ENCODE measurements at regions not wholly inside any gene's neighbourhood (a gene's known extent, or its start where the extent isn't known, plus 50 kb on each side); places are given as distances from the start of the nearest gene placed in this dataset.
"Not testable (repeated sequence)": the region's sequence is repeated elsewhere in the genome, so short reads cannot be mapped to it uniquely, and the experiment has no call there.

DNA sequence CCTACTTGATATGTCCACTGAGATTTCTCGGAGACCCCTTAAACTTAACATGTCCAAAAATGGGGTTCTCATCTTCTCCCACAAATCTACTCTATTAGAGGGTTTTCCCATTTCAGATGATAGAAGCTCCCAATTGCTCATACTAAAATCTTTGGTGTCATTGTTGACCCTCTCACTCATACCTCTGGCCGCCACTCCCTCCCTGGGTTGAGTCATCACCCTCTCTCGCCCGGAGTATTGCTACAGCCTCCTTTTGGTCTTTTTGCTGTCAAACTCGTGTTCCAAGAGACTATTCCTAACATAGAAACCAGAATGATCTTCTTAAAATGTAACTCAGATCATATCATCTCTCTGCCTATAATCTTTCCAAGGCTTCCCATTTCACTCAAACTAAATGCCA is 91.0 kb upstream of the GNAQ start:
- DNase-seq (ENCODE audit: low spot score), result no peak

DNA sequence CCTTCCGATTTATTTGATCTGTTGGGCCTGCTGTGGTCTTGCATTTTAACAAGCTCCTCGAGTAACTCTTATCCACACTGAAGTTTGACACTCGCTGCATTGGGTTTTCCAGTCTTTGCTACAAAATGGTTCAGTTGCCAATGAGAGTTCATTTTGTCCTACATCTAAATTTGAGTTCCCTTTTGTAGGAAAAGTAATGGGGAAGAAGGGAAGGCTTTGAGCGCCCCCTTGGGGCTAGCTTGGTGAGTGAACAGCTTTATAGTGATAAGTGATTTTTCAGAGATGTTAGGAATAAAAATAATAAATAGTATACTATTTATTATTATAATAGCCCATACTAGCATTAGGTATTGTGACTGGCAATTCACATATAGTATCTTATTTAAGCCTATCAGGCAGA is 89.9 kb upstream of the GNAQ start:
- DNase-seq (ENCODE audit: low spot score), result no peak

DNA sequence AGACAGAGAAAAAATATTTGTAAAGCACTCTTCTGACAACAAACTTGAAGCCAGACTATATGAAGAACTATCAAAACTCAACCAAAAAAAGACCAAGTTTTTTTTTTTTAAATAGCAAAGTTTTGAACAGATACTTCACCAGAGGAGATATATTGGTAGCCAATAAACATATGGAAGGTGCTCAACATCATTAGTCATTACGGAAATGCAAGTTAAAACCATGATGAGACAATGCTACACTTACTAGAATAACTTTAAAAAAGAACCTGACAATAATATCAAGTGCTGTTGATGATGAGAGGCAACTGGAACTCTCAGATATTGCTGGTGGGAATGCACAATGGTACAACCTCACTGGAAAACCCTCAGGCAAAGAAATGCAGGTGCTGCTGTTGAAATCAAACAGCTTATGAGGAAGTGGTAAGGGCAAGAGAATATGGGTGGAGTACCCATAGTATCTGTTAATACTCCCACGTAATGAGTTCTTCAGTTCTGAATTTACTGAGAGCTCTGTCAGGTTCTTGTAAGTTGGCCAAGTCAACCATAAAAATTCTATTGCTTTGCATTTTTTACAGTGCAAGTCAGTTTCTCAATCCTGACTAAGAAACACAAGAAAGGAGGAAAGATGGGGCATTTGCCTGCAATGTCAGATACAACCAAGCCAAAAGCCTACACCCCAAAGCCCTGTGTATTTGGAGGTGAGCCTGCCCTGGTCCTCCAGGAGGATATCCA is 87.3 kb upstream of the GNAQ start:
- DNase-seq (ENCODE audit: low spot score), result no peak

DNA sequence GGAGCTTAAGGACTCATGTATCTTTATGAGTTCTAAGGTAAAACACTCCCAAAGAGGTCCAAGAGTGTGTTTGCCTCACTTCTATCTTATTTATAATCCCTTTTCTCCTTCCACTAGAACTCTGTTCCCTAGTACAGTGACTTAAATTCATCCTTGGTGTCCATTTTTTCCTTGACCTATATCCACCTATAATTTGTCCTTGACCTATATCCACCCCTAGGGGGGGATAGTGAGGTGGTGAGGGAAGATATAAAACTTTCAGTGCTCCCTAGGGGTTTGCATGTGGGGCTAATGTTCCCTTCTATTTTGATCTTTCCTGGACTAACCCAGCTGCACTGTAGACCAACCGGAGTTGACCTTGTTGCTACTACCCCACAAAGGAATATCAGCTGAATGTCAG is 83.5 kb upstream of the GNAQ start:
- DNase-seq (ENCODE audit: low spot score), result no peak

DNA sequence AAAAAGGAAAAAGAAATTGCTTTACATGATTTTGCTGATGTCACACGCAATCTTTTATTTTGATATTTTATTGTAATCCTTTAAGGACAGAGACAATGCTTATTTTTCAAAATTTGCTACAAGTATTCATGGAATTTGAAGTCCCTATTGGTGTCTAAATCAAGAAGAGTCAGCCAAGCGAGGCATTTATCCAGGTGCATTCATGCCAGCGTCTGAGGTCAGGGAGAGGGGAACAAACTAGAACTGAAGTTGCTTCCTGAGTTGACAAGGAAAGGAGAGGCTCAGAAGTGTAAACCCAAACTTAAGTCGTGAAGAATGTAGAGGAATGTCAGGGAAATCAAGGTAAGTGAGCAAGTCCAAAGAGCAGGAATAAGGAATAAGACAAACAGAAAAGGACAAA is 83.0 kb upstream of the GNAQ start:
- no peak for DNase-seq (ENCODE audit: low spot score)

DNA sequence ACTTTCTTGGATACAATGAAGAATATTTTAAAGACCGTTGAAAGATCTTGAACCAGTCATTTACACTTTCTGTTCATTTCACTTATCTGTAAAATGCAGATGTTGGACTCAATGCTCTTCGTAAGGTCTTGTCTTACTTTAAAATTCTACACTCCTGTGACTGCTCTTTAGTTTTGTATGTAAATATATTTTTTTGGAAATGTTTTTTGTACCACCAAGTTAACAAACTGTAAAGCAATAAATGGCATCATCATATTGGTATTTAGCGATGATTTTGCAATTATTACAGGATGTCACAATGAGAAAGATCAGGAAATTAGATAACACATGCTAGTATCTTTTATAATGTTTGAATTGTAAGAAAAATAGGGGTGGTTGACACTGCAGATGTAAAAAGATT is 80.8 kb upstream of the GNAQ start:
- no peak for DNase-seq (ENCODE audit: low spot score)

DNA sequence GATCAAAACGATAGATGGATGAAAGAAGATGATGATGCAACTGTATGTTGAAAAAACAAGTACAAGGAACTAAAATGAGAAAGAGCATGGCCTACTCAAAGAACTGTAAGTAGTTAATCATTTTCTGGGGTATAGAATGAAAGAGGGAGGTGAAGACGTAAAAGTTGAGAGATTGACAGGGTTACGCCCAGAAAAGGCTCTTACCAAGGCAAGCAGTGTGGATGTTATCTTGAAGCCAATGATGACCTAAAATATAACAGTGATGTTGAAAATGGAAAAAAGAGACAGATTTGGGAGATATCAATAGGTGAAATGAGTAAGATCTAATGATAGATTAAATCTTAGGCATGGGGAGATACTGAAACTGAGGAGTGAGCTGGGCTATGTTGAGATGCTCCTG is 80.4 kb upstream of the GNAQ start:
- no peak for DNase-seq (ENCODE audit: low spot score)

DNA sequence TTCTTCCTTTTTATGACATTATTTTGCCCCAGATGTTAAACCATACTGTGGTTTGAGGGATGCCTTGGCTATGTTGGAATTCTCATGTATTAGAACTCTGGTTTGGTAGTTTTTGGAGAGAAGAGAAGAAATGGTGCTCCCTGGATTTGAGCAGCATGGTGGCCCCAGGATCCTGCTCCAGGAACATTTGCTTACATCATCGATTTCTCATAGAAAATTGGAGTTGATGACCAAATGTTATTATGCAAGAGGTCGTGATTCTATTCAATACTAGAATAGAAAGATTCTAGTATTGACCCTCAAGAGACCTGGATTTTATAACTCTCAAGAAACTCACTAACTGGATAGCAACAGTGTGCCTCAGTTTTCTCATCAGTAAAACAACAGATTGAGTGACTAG is 77.5 kb upstream of the GNAQ start:
- DNase-seq (ENCODE audit: low spot score), result no peak

DNA sequence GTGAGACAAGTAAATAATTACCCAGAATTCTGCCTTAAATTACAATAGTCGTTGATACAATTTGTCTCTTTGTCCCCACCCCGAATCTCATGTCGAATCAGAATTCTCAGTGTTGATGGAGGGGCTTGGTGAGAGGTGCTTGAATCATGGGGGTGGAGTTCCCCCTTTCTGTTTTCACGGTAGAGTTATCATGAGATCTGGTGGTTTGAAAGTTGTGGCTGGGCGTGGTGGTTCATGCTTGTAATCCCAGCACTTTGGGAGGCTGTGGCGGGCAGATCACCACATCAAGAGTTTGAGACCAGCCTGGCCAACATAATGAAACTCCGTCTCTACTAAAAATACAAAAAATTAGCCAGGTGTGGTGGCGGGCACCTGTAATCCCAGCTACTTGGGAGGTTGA is 75.0 kb upstream of the GNAQ start:
- DNase-seq (ENCODE audit: low spot score), result not testable (repeated sequence)

DNA sequence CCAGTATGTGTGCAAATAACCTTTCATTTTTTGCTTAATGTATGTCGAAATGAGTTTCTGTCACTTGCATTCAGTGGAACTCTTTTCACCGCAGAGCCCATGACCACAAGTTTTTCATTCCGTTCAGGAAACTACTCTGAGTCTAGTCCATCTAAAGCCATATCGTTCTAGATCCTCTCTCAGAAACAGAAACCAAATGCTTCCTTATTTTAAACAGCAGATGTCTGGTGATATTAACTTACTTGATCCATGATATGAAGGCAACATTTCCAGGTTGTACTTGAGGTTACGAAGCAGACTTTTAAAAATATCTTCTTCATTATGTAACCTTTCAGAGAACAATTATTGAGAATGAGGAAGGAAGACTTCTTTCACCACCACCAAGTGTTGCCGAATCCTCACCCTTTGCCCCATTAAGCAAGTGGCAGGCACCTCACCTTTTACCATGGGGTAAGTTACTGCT is 72.4 kb upstream of the GNAQ start:
- DNase-seq (ENCODE audit: low spot score), result no peak

DNA sequence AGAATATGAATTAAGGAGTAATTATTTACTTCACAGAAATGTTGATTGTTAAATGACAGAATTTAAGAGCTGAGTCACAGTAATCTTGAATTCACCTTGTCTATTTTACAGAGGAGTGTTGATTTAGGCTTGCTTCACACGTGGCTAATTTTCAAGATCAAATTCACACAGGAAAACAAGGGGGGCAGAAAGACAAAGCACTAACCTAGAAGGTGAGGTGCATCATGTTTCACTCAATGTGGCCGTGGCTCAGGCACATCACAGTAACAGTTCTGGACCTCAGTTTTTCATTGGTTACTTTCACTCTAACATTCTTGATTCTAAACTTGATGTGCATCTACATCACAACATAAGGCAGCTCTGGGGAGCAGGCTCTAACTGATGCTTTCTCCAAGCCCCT is 69.6 kb upstream of the GNAQ start:
- DNase-seq (ENCODE audit: low spot score), result no peak

DNA sequence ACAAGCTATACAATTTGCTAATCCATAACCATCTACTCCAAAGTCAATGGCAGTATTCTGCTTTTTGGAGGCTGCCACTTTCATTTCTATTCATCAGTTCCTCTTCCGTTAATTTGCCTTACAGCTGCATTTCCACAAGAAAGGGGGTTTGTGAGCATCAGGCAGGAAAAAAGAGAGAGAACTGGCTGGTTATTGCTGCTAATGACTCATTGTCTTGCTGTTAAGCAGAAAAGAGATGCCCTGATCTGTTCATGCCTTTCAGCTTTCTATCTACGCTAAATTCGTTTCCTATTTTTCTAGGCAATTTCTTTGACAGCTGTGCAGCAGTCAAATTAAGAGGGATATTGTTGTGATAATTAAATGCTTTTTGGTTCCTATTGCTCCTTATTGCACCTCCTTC is 65.9 kb upstream of the GNAQ start:
- no peak for DNase-seq (ENCODE audit: low spot score)

DNA sequence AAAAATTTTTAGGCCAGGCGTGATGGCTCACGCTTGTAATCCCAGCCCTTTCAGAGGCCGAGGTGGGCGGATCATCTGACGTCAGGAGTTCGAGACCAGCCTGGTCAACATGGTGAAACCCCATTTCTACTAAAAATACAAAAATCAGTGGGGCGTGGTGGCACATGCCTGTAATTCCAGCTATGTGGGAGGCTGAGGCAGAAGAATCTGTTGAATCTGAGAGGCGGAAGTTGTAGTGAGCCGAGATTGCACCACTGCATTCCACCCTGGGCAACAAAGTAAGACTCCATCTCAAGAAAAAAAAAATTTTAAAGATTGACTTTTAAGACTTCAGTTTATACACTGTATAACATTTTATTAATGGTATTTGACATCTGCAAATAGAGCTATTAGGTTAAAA is 60.1 kb upstream of the GNAQ start:
- no peak for DNase-seq (ENCODE audit: low spot score)

DNA sequence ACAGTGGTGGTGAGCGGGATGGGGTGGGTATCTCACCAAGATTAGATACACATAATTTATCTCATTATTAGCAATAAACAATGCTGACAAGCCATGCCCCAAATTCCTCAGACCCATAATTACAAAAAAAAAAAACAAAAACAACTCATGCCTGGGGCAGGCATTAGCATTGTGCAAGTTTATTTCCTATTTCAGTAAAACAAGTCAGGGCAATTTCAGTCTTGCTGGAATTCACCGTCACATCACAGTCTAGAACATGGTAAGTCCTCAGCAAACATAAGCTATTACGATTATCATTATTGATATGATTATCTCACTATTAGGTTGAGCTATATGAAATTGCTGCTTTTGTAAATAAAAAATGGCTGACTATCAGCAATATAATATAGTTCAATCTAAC is 57.5 kb upstream of the GNAQ start:
- DNase-seq (ENCODE audit: low spot score), result no peak

DNA sequence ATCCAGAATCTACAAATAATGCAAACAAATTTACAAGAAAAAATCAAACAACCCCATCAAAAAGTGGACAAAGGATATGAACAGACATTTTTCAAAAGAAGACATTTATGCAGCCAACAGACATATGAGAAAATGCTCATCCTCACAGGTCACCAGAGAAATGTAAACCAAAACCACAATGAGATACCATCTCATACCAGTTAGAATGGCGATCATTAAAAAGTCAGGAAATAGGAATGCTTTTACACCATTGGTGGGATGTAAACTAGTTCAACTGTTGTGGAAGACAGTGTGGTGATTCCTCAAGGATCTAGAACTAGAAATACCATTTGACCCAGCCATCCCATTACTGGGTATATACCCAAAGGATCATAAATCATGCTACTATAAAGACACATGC is 56.6 kb upstream of the GNAQ start:
- DNase-seq (ENCODE audit: low spot score), result not testable (repeated sequence)

Data from HuH-7.5 (cell line).